ENCODE measurements at regions not wholly inside any gene's neighbourhood (a gene's known extent, or its start where the extent isn't known, plus 50 kb on each side); places are given as distances from the start of the nearest gene placed in this dataset.
"Not testable (repeated sequence)": the region's sequence is repeated elsewhere in the genome, so short reads cannot be mapped to it uniquely, and the experiment has no call there.

- CTCF ChIA-PET, result interaction anchor here (1.0 kb wide), 1 partner anchor 17 kb away, joined by 4 read pairs; no protein-coding TSS in a partner anchor
- no peak for TF ChIP-seq ZNF660 (tag by site-specific recombination; IDR thresholded peaks at IDR 0.05)
- TF ChIP-seq ZNF629 (tag by site-specific recombination; IDR thresholded peaks at IDR 0.05), result no peak
- TF ChIP-seq KLF10 (tag by site-specific recombination; IDR thresholded peaks at IDR 0.05), result no peak
- TF ChIP-seq ZSCAN18 (tag by site-specific recombination; IDR thresholded peaks at IDR 0.05), result no peak
- no peak for TF ChIP-seq ZNF280C (tag by site-specific recombination; IDR thresholded peaks at IDR 0.05)
- no peak for TF ChIP-seq ZNF596 (tag by site-specific recombination; IDR thresholded peaks at IDR 0.05)
- no peak for TF ChIP-seq YY2 (tag by site-specific recombination; IDR thresholded peaks at IDR 0.05)
- no peak for TF ChIP-seq ZBTB20 (tag by site-specific recombination; IDR thresholded peaks at IDR 0.05)
- no peak for TF ChIP-seq ZBTB44 (tag by site-specific recombination; IDR thresholded peaks at IDR 0.05)
- TF ChIP-seq ZBTB21 (tag by site-specific recombination; IDR thresholded peaks at IDR 0.05), result no peak
- no peak for TF ChIP-seq ZNF16 (tag by site-specific recombination; IDR thresholded peaks at IDR 0.05; ENCODE audit: low read depth)
- no peak for TF ChIP-seq ZNF311 (tag by site-specific recombination; IDR thresholded peaks at IDR 0.05; ENCODE audit: borderline replicate concordance)
- no peak for TF ChIP-seq ZNF423 (tag by site-specific recombination; IDR thresholded peaks at IDR 0.05)
- no peak for TF ChIP-seq ZBTB17 (tag by site-specific recombination; IDR thresholded peaks at IDR 0.05)
- H3K9me3 ChIP-seq (ENCODE audit: control insufficient read depth, insufficient read depth, low read depth, low read length), result no peaks in the 10 kb centered on the region; the same call in none of the 2 replicates
- H3K36me3 ChIP-seq (ENCODE audit: control insufficient read depth in 2 of 2, insufficient read depth in 1 of 2, low read length in 2 of 2), result no peaks in the 10 kb centered on the region
- no peak overlapping the region for H3K4me3 ChIP-seq (ENCODE audit: low read depth, low read length)
- POLR2A ChIA-PET, result no interaction called here
- H3K27ac ChIP-seq (ENCODE audit: extremely low read depth, low read depth, low read length), result no peak overlapping the region
- H3K4me1 ChIP-seq (ENCODE audit: control insufficient read depth, insufficient read depth, low read length), result no peaks in the 10 kb centered on the region
Observed at GRCh38 chrX:23062359-23062758, 62.6 kb downstream of the DDX53 start.

- CTCF ChIA-PET, result no interaction called here
- Histone ChIP-seq H3K27ac (ENCODE audit: extremely low read depth, low read depth, low read length) (no peak overlapping the region), H3K4me1 (ENCODE audit: control insufficient read depth, insufficient read depth, low read length) (no peaks in the 10 kb centered on the region), H3K36me3 (ENCODE audit: control insufficient read depth in 2 of 2, insufficient read depth in 1 of 2, low read length in 2 of 2) (no peaks in the 10 kb centered on the region), H3K9me3 (ENCODE audit: control insufficient read depth, insufficient read depth, low read depth, low read length) (no peaks in the 10 kb centered on the region; the same call in 1 of the 2 replicates), H3K4me3 (ENCODE audit: low read depth, low read length) (no peak overlapping the region)
- POLR2A ChIA-PET, result no interaction called here
- TF ChIP-seq ZNF521 (tag by site-specific recombination; IDR thresholded peaks at IDR 0.05) (no peak), GLI2 (tag by site-specific recombination; IDR thresholded peaks at IDR 0.05; ENCODE audit: borderline replicate concordance, low read depth) (no peak), ZNF140 (tag by site-specific recombination; IDR thresholded peaks at IDR 0.05) (no peak), ZNF48 (tag by site-specific recombination; IDR thresholded peaks at IDR 0.05) (no peak), ZNF558 (tag by site-specific recombination; IDR thresholded peaks at IDR 0.05) (no peak)
Observed at GRCh38 chrX:23066588-23067281, 67.0 kb downstream of the DDX53 start.

- H3K9me3 ChIP-seq (ENCODE audit: control insufficient read depth, insufficient read depth, low read depth, low read length); H3K27ac ChIP-seq (ENCODE audit: extremely low read depth, low read depth, low read length); H3K36me3 ChIP-seq (ENCODE audit: control insufficient read depth in 2 of 2, insufficient read depth in 1 of 2, low read length in 2 of 2); POLR2A ChIA-PET; CTCF ChIA-PET; H3K4me1 ChIP-seq (ENCODE audit: control insufficient read depth, insufficient read depth, low read length): not testable (repeated sequence)
- H3K4me3 ChIP-seq (ENCODE audit: low read depth, low read length), result peak overlapping the region; percentile 18; the same call in 1 of the 2 replicates
Observed at GRCh38 chrX:23075461-23075860, 75.7 kb downstream of the DDX53 start.

Data from HEK293 (cell line).